ENCODE measurements at regions not wholly inside any gene's neighbourhood (a gene's known extent, or its start where the extent isn't known, plus 50 kb on each side); places are given as distances from the start of the nearest gene placed in this dataset.
"Not testable (repeated sequence)": the region's sequence is repeated elsewhere in the genome, so short reads cannot be mapped to it uniquely, and the experiment has no call there.

GRCh38 chr13:66144357-66144756, 1085.8 kb downstream of the PCDH9 start:
- TF ChIP-seq, protein P1, sequence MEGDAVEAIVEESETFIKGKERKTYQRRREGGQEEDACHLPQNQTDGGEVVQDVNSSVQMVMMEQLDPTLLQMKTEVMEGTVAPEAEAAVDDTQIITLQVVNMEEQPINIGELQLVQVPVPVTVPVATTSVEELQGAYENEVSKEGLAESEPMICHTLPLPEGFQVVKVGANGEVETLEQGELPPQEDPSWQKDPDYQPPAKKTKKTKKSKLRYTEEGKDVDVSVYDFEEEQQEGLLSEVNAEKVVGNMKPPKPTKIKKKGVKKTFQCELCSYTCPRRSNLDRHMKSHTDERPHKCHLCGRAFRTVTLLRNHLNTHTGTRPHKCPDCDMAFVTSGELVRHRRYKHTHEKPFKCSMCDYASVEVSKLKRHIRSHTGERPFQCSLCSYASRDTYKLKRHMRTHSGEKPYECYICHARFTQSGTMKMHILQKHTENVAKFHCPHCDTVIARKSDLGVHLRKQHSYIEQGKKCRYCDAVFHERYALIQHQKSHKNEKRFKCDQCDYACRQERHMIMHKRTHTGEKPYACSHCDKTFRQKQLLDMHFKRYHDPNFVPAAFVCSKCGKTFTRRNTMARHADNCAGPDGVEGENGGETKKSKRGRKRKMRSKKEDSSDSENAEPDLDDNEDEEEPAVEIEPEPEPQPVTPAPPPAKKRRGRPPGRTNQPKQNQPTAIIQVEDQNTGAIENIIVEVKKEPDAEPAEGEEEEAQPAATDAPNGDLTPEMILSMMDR (IDR thresholded peaks at IDR 0.05): not testable (repeated sequence)
- not testable (repeated sequence) for TF ChIP-seq POLR2A (IDR thresholded peaks at IDR 0.05)
